Medulla oblongata (tissue), 1 donor: ENCODE measurements at regions not wholly inside any gene's neighbourhood (a gene's known extent, or its start where the extent isn't known, plus 50 kb on each side); places are given as distances from the start of the nearest gene placed in this dataset.
"Not testable (repeated sequence)": the region's sequence is repeated elsewhere in the genome, so short reads cannot be mapped to it uniquely, and the experiment has no call there.

Experiments
- DNase-seq: peaks from one replicate; pipeline ENCODE4 v3.0.0-alpha.2; 2015; ENCODE audit errors: extremely low spot score

GRCh38 chr4:19615086-19615689, 636.5 kb upstream of the SLIT2 start:
- no peak for DNase-seq

GRCh38 chr4:19614171-19614570, 637.5 kb upstream of the SLIT2 start:
- DNase-seq: no peak

- DNase-seq: no peak
Observed at GRCh38 chr4:19596342-19596741, 655.4 kb upstream of the SLIT2 start.

GRCh38 chr4:19592391-19592790, 659.3 kb upstream of the SLIT2 start:
- DNase-seq: no peak

GRCh38 chr4:19583827-19584569, 667.7 kb upstream of the SLIT2 start:
- no peak for DNase-seq

GRCh38 chr4:19580095-19580494, 671.6 kb upstream of the SLIT2 start:
- DNase-seq: no peak

- no peak for DNase-seq
Observed at GRCh38 chr4:19579608-19580007, 672.1 kb upstream of the SLIT2 start.

GRCh38 chr4:19577097-19577496, 674.6 kb upstream of the SLIT2 start:
- DNase-seq: no peak

- DNase-seq: no peak
Observed at GRCh38 chr4:19575924-19576323, 675.8 kb upstream of the SLIT2 start.

- DNase-seq: no peak
Observed at GRCh38 chr4:19566041-19566440, 685.7 kb upstream of the SLIT2 start.

GRCh38 chr4:19562456-19562855, 689.2 kb upstream of the SLIT2 start:
- DNase-seq: no peak

- no peak for DNase-seq
Observed at GRCh38 chr4:19557161-19557560, 694.5 kb upstream of the SLIT2 start.

GRCh38 chr4:19556276-19556675, 695.4 kb upstream of the SLIT2 start:
- DNase-seq: not testable (repeated sequence)

- no peak for DNase-seq
Observed at GRCh38 chr4:19547463-19547862, 704.2 kb upstream of the SLIT2 start.

GRCh38 chr4:19544446-19545125, 707.1 kb upstream of the SLIT2 start:
- DNase-seq: no peak

GRCh38 chr4:19540859-19541540, 710.7 kb upstream of the SLIT2 start:
- no peak for DNase-seq

- DNase-seq: no peak
Observed at GRCh38 chr4:19539201-19539600, 712.5 kb upstream of the SLIT2 start.

- DNase-seq: no peak
Observed at GRCh38 chr4:19534159-19534558, 717.5 kb upstream of the SLIT2 start.

GRCh38 chr4:19531906-19532848, 719.5 kb upstream of the SLIT2 start:
- no peak for DNase-seq

- DNase-seq: no peak
Observed at GRCh38 chr4:19523964-19524363, 727.7 kb upstream of the SLIT2 start.

GRCh38 chr4:19522966-19523365, 728.7 kb upstream of the SLIT2 start:
- DNase-seq: no peak
